Tibial nerve (tissue), 4 donors: ENCODE measurements at regions not wholly inside any gene's neighbourhood (a gene's known extent, or its start where the extent isn't known, plus 50 kb on each side); places are given as distances from the start of the nearest gene placed in this dataset.

ENCODE experiments used
- DNase-seq, 2 donors: peaks; one replicate each; pipeline ENCODE4 v3.0.0-alpha.2; 2019; ENCODE audit warnings: low spot score in 2 of 2
- H3K27ac ChIP-seq, 4 donors: fragments of 200-600 bp; sonication (generic) in 3 of 4; one replicate each; pipeline ENCODE4 v1.5.1; 2017 to 2019; ENCODE audit warnings: mild to moderate bottlenecking in 1 of 4
- H3K27me3 ChIP-seq, 2 donors: fragments of 200-600 bp; sonication (generic) in 1 of 2; one replicate each; pipeline versions ENCODE4 v1.5.1 to v1.6.0; 2017 to 2019
- H3K36me3 ChIP-seq, 3 donors: fragments of 200-600 bp; sonication (generic); one replicate each; pipeline ENCODE4 v1.5.1; 2018 to 2019
- H3K4me1 ChIP-seq, 4 donors: fragments of 200-600 bp; sonication (generic) in 3 of 4; one replicate each; pipeline ENCODE4 v1.5.1; 2017 to 2019
- H3K4me3 ChIP-seq, 4 donors: fragments of 200-600 bp; sonication (generic) in 3 of 4; one replicate each; pipeline ENCODE4 v1.5.1; 2017 to 2019; ENCODE audit warnings: mild to moderate bottlenecking in 1 of 4, moderate library complexity in 1 of 4
- H3K9me3 ChIP-seq, 4 donors: fragments of 200-600 bp; sonication (generic) in 3 of 4; one replicate each; pipeline ENCODE4 v1.5.1; 2017 to 2019
- CTCF ChIP-seq, 5 experiments: fragments of 200-600 bp in 3 of 5; fragments of 450-650 bp in 2 of 5; sonication (generic) in 3 of 5; IDR thresholded peaks; one replicate each; pipeline ENCODE4 v1.5.1; 2016 to 2019; ENCODE audit warnings: antibody characterized with exemption in 5 of 5, mild to moderate bottlenecking in 3 of 5, moderate library complexity in 2 of 5
- EP300 ChIP-seq, 2 donors: sonication (generic); formaldehyde crosslinking; IDR thresholded peaks; one replicate each; pipeline ENCODE4 v1.6.1; 2017; ENCODE audit warnings: antibody characterized with exemption in 2 of 2, mild to moderate bottlenecking in 1 of 2
- POLR2A ChIP-seq, 2 donors: fragments of 450-650 bp; IDR thresholded peaks; one replicate each; pipeline ENCODE4 v1.6.1; 2017; ENCODE audit warnings: antibody characterized with exemption in 2 of 2, mild to moderate bottlenecking in 2 of 2, moderate library complexity in 2 of 2
- WGBS, 2 donors: methylation state at CpG; one replicate each; pipeline ENCODE4 v1.1.5; 2018; 5-methylcytosine and 5-hydroxymethylcytosine counted together

- no peak overlapping the region for H3K27ac ChIP-seq
- DNase-seq: no peak
- H3K4me1 ChIP-seq: peaks cover 0 to 34% (median 4%) of the 10 kb centered on the region in 4 donors
- TF ChIP-seq POLR2A (IDR thresholded peaks at IDR 0.05) (no peak), CTCF (IDR thresholded peaks at IDR 0.05) (no peak), EP300 (IDR thresholded peaks at IDR 0.05) (no peak)
- no peaks in the 10 kb centered on the region for H3K27me3 ChIP-seq
- no peaks in the 10 kb centered on the region for H3K9me3 ChIP-seq
- WGBS, 2 donors: 41 to 42% methylated on average over 5 of the region's 5 CpGs
- H3K36me3 ChIP-seq: no peaks in the 10 kb centered on the region
- no peak overlapping the region for H3K4me3 ChIP-seq
These were observed 67.3 kb upstream of the JAG1 start for GRCh38 chr20:10741060-10741459.

GRCh38 chr20:10745790-10746189 is 72.0 kb upstream of the JAG1 start:
- Histone ChIP-seq H3K4me1 (peaks cover 0 to 15% (median 0%) of the 10 kb centered on the region in 4 donors), H3K4me3 (no peak overlapping the region), H3K36me3 (no peaks in the 10 kb centered on the region), H3K27me3 (no peaks in the 10 kb centered on the region), H3K9me3 (no peaks in the 10 kb centered on the region), H3K27ac (no peak overlapping the region)
- TF ChIP-seq POLR2A (IDR thresholded peaks at IDR 0.05): no peak
- TF ChIP-seq CTCF (IDR thresholded peaks at IDR 0.05): no peak
- no peak for TF ChIP-seq EP300 (IDR thresholded peaks at IDR 0.05)
- WGBS, 2 donors: 88 to 93% methylated on average over 5 of the region's 5 CpGs
- no peak for DNase-seq

GRCh38 chr20:10747019-10747418 is 73.2 kb upstream of the JAG1 start:
- DNase-seq: no peak
- Histone ChIP-seq H3K9me3 (no peaks in the 10 kb centered on the region), H3K4me1 (peaks cover 0 to 11% (median 0%) of the 10 kb centered on the region in 4 donors), H3K36me3 (no peaks in the 10 kb centered on the region), H3K4me3 (no peak overlapping the region), H3K27ac (no peak overlapping the region), H3K27me3 (no peaks in the 10 kb centered on the region)
- no peak for TF ChIP-seq CTCF (IDR thresholded peaks at IDR 0.05)
- no peak for TF ChIP-seq EP300 (IDR thresholded peaks at IDR 0.05)
- no peak for TF ChIP-seq POLR2A (IDR thresholded peaks at IDR 0.05)
- WGBS, 2 donors: 64 to 66% methylated on average over 6 of the region's 6 CpGs

GRCh38 chr20:10749084-10749483 is 75.3 kb upstream of the JAG1 start:
- no peaks in the 10 kb centered on the region for H3K9me3 ChIP-seq
- H3K36me3 ChIP-seq: no peaks in the 10 kb centered on the region
- H3K4me1 ChIP-seq: peaks cover 0 to 11% (median 0%) of the 10 kb centered on the region in 4 donors
- no peak overlapping the region for H3K27ac ChIP-seq
- H3K4me3 ChIP-seq: no peak overlapping the region
- no peak for DNase-seq
- no peaks in the 10 kb centered on the region for H3K27me3 ChIP-seq
- TF ChIP-seq EP300 (IDR thresholded peaks at IDR 0.05) (no peak), CTCF (IDR thresholded peaks at IDR 0.05) (no peak), POLR2A (IDR thresholded peaks at IDR 0.05) (no peak)

- Histone ChIP-seq H3K4me3 (no peak overlapping the region), H3K27ac (no peak overlapping the region), H3K9me3 (no peaks in the 10 kb centered on the region), H3K36me3 (no peaks in the 10 kb centered on the region), H3K27me3 (no peaks in the 10 kb centered on the region), H3K4me1 (no peaks in the 10 kb centered on the region)
- DNase-seq: no peak
- no peak for TF ChIP-seq EP300 (IDR thresholded peaks at IDR 0.05)
- no peak for TF ChIP-seq CTCF (IDR thresholded peaks at IDR 0.05)
- no peak for TF ChIP-seq POLR2A (IDR thresholded peaks at IDR 0.05)
These were observed 78.4 kb upstream of the JAG1 start for GRCh38 chr20:10752206-10752605.
